ENCODE measurements at regions not wholly inside any gene's neighbourhood (a gene's known extent, or its start where the extent isn't known, plus 50 kb on each side); places are given as distances from the start of the nearest gene placed in this dataset.

DNA sequence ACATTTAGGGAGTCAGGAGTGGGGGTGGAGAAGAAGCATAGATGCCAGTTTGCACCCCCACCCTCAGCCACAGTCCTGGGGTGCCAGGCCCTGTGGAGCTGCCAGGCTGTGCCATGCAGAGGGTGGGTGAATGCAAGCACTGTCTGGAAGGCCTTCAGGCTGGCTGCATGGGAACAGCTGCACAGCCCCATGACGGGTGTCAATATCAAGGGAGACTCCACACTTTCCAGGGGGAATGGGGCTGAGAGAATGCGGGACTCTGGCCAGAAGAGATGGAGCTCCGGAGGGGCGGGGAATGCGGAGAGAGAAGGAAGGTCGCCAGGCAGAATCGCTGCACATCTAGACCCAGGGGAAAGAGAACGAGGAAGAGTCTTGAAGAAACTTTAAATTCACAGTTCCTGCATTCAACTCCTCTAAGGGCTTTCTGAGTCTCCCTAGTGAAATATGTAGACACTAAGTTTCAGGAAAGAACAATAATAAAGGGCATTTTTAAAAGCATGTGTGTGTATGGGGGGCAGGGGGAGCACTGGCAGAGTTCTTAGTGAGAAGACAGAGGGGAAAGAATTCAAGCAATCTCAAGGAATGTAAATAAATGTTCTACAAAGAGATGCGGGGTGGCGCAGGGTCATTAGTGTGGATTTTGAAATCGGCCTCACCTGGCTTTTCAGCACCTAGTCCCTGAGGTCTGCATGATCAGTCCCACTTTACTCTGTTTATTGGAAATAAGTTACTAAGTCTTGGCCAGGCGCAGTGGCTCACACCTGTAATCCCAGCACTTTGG, 59.1 kb downstream of the BOD1 start:
- H3K27ac ChIP-seq (ENCODE audit: low read depth in 2 of 2, low read length in 1 of 2) = no peak overlapping the region
- no peaks in the 10 kb centered on the region; a peak in 1 of 4 replicates for H3K4me1 ChIP-seq (ENCODE audit: control insufficient read depth in 1 of 2, insufficient read depth in 2 of 2, low read depth in 1 of 2, low read length in 1 of 2)
- TF ChIP-seq GABPA (IDR thresholded peaks at IDR 0.05; ENCODE audit: low read depth) (no peak), USF1 (IDR thresholded peaks at IDR 0.05; ENCODE audit: borderline replicate concordance, low read depth) (no peak), MAX (IDR thresholded peaks at IDR 0.05; ENCODE audit: low read depth) (no peak), POLR2AphosphoS5 (IDR thresholded peaks at IDR 0.05; ENCODE audit: low read depth, low read length) (no peak), NRF1 (IDR thresholded peaks at IDR 0.05; ENCODE audit: low read depth, low read length) (no peak), CTCF (IDR thresholded peaks at IDR 0.05) (no peak), REST (IDR thresholded peaks at IDR 0.05; ENCODE audit: low read depth, low read length) (no peak), RXRA (IDR thresholded peaks at IDR 0.05; ENCODE audit: borderline replicate concordance, low read depth) (no peak), FOXM1 (IDR thresholded peaks at IDR 0.05; ENCODE audit: low read depth) (no peak), JUND (IDR thresholded peaks at IDR 0.05) (no peak)
- H4K20me1 ChIP-seq (ENCODE audit: insufficient read depth) = no peaks in the 10 kb centered on the region
- DNase-seq = no peak
- H3K9ac ChIP-seq = no peak overlapping the region
- H3K9me2 ChIP-seq = no peaks in the 10 kb centered on the region
- no peak overlapping the region for H3K4me2 ChIP-seq
- ChIA-PET POLR2A (no interaction called here), CTCF (interaction anchor here (0.9 to 5.6 kb wide), 4 partner anchors 16 to 263 kb away, joined by 3 to 29 read pairs (median 7); no protein-coding TSS in a partner anchor)
- peaks cover 7% of the 10 kb centered on the region; the same call in 1 of the 2 replicates for H3K27me3 ChIP-seq (ENCODE audit: insufficient read depth)
- 68% methylated on average over 12 of the region's 12 CpGs for WGBS (ENCODE audit: low lambda C conversion rate)
- no peaks in the 10 kb centered on the region for H3K79me2 ChIP-seq (ENCODE audit: insufficient read depth)
- H3K36me3 ChIP-seq (replicated peaks in 1 of 2; ENCODE audit: control insufficient read depth in 1 of 2, insufficient read depth in 2 of 2, low read length in 1 of 2) = no peaks in the 10 kb centered on the region
- no peak overlapping the region for H2AFZ ChIP-seq (ENCODE audit: low read depth)
- H3K9me3 ChIP-seq = no peaks in the 10 kb centered on the region
- H3K4me3 ChIP-seq (ENCODE audit: low read depth in 2 of 2, low read length in 1 of 2) = no peak overlapping the region
- no peaks in the 10 kb centered on the region for H3F3A ChIP-seq (replicated peaks; ENCODE audit: insufficient read depth)
